HG03135 (cell line): ENCODE measurements at regions not wholly inside any gene's neighbourhood (a gene's known extent, or its start where the extent isn't known, plus 50 kb on each side); places are given as distances from the start of the nearest gene placed in this dataset.

Experiments used
- ATAC-seq: cut with Tn5 transposase; IDR thresholded peaks from one replicate; pipeline ENCODE4 v1.9.1; 2021; ENCODE audit warnings: mild to moderate bottlenecking, moderate library complexity; ENCODE audit not compliant: unreplicated experiment

DNA sequence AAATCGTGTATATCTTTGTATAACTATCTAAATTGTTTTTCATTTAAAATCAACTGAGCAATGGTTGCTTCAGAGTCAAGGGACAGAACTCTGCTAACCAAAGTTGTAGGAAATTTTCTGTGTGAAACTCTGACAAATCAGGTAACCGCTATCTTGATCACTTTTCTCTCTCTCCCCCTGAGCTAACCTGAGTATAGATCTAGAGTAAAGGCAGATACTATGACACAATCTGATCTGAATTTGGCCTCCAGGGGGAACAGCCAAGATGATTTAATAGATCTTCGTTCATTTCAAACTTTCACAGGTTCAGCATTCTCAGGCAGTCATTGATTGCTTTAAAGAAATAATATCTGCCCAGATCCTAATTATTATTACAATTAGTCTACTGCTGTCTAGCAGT lies 472.8 kb downstream of the NUF2 start:
- ATAC-seq = no peak

DNA sequence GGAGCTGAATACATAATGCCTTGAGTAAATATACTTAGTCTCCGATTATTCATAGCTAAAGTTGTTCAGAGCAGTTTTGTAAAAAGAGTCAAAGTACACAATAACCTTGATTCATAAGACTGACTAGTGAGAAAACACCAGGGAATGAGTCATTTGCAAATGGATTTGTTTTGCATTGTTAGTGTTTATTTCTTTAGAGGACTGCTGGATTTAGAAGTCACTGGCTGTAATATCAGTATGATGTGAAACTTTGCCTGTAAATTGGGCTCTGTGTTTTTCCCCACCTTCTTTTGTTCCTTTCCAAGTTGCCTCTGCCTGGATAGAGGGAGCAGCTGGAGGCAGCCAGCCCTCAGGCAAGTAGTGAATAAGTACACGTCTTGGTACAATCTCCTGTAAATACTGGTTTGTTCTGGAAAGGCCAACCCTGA lies 474.7 kb downstream of the NUF2 start:
- ATAC-seq = no peak

DNA sequence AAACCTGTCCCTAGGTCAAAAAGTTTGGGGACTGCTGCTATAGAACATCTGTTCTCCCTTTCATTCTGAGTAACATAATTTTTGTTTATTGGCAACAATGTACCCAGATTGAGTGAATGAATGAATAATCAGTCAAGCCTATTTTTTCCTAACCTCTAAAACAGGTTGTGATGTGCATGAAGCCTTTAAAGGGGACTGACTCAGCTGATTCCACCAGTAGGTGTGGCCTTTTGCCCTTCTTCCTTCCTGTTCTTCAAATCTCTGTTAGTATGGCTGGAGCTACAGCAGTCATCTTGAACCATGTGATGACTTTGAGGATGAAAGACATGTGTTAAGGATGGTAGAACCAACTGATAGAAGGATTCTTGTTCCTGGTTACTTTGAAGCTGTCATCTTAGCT lies 476.1 kb downstream of the NUF2 start:
- no peak for ATAC-seq

DNA sequence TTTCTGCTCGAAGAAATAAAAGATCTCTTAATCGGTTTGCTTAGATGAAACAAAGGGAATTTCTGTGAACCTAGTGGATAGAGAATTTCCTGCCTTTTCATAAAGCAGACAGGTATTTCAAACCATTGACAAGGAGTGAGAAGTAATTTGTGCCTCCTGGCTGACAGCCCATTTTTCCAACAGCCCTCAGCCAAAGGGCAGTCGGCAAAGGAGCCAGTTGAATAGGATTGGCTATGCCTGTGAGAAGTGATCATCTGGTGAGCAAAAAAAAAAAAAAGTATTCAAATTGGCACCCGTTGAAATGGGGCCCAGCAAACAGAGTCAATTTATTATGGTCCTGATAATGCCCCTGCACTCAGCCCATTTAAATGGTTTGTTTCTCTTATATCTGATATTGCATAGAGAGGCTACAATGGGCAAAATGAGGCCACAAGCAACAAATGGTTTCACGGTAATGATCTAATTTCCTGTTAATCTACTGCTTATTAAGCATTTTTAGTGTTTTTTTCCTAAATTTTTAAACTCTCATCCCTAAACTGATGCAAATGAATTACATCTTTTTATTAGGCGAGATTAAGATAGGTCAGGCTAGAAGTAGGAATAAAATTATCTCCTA lies 477.5 kb downstream of the NUF2 start:
- no peak for ATAC-seq

DNA sequence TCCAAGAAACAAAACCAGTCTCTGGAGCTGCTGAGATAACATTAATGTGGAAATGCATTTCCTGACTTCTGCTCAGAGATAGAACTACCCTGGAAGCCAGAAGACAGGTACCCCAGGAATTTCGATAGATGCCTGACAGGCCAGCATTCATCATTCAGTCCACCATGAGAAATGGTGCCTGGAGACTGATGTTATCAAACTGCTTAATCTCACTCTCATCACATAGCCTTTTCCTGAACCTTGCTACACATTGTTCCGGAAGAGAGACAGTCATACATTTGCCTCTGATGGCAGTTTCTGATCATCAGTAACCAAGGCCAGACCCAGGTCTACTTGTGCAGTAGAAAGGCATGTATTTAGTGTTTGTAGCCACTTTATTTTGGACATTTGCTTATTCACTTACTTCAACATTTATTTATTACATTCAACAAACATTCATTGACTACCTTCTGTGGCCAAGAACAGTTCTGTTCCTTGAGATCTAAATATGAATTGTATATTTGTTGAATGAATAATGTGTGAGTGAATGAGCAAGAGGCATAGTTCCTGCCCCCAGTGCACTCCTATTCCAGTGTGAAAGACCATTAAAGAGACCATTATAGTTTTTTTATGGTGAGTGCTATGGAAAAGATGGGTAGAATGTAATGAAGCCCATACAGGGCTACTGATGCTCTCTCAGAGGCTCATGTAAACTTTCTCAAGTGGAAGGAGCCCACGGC lies 485.7 kb downstream of the NUF2 start:
- ATAC-seq = no peak

DNA sequence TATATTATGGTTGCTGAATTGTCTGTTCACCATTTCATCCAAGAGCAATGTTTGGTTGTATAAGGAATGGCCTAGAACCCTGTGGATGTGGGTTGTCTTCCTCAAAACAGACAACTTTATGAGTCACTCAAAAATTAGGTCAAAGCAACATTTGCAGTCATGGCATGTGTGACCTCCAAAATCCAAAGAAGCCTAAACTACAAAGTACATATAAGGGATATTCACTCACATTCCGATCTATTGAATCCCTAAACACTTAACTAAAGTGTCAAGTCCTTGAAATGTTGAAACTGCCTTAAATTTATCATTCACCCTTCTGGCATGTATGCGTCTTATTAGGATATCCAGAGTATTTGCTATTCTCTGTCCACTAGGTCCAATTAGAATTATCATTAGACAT lies 491.5 kb downstream of the NUF2 start:
- ATAC-seq = no peak

DNA sequence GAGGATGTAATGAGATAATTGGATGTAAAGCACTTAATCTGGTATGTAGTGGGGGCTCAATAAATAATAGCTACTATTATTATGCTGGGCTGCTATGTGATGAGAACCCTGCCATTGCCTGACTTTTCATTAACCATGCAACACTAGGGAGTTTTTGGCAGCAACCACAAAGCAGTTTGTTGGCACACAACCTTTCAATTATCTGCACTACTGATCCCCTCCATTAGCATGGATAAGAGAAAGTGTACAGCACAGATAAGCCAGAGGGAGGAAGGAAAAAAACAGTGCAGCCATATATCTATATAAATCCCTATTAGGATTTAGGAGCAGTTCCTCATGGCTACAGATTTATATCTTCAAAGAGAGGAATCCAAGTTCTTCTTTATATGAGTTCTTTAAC lies 498.5 kb downstream of the NUF2 start:
- ATAC-seq = no peak

DNA sequence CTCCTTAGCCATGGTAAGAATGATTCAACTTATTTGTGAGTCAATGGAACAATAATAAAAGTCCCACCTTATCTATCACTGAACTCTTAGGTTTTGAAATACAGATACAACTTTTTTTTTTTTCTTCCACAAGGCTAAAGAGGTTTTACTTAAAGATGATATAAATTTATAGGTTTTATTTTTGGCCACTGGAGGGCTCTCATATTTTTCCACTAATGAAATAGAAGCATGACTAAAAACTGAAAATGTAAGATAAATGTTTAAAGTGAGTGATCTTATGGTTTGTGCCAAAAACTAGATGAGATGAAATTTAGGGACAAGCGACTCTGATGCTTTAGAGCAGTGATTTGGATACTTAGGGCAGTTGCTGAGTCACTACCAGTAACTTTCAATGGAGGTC lies 499.0 kb downstream of the NUF2 start:
- no peak for ATAC-seq

DNA sequence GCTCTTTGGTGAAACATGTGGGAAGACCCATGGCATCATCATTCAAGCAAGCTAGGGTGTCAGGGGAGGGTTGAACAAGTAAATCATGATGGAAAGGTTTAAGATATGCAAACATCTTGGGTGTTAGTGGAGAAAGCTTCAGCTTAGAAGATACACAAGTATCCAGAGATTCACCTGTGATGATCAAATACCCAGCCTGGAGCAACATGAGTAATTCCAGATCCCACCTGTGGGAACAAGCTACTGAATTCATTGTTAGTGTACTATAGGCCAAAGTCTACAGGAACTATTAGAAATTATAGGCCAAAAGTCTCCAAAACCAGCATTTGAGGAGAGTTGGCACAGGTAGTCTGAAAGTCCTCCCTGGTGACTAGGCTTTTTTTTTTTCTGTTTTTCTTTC lies 499.9 kb downstream of the NUF2 start:
- ATAC-seq = no peak

DNA sequence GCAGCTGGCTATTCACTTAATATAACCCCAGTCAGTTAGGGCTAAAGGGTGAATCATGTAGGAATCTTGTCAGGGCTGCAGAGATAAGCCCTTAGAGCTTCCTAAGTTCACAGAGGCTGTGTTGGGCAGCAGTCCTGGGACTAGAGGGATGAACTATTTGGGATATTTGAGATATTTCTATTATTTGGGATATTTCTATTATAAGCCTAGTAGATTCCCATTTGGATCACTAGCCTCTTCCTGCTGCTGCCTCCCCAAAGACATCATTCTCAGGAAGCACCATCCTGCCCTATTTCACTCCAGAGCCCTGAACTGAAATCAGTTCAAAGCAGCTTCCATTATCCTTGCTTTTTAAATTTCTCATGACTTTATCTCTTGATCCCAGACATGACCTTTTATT lies 501.3 kb downstream of the NUF2 start:
- no peak for ATAC-seq

DNA sequence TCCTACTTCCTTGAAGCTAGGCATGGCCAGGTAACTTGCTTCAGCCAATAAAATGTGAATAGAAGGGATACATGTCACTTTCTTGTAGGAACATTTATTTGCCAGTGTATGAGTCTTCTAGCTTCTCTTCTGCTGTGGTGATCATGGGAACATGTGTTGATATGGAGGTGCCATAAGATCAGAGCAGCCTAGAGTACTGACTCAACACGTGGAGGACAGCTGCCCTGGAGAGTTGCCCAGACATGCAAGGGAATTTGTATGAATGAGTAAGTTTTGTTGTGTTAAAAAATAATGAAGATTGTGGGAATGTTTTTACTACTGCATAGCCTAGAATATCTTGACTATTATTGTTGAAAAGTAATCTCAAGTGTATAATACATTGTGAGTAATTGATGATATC lies 502.3 kb downstream of the NUF2 start:
- no peak for ATAC-seq

DNA sequence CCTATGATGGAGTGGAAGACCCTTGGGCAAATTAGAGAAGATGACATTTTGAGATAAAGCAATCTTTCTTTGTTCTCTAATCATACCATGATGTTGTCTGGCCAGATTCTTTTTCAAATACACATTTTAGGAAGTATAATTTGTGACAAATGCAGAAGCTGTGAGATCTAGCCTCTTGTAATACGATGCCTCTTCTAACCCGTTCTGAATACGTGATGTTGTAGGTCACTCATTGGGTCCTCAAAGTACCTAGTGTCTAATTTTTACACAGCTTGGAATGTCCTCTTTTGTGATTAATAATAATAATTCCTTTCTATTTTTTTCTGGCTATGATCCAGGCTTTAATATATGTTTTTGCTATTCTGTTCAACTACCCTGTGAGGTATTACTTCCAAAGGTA lies 502.7 kb downstream of the NUF2 start:
- no peak for ATAC-seq

DNA sequence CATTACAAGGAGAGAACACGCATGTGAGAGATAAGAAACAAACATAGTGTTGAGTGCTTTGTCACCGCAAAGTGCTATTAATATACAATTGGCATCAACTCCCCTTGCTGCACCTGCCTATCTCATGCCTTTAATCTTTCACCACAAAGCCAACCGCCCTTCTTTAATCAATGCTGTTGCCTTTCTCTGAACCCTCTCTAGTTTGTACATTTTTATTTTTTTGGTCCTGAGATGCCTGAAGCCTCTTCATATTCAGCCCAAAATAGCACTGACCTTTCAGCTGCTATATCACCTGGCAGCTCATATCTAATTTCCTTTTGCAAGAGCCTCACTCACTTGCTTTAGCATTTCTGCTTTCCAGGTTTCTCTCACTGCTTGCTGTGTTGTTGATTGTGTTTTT lies 504.7 kb downstream of the NUF2 start:
- ATAC-seq = no peak

DNA sequence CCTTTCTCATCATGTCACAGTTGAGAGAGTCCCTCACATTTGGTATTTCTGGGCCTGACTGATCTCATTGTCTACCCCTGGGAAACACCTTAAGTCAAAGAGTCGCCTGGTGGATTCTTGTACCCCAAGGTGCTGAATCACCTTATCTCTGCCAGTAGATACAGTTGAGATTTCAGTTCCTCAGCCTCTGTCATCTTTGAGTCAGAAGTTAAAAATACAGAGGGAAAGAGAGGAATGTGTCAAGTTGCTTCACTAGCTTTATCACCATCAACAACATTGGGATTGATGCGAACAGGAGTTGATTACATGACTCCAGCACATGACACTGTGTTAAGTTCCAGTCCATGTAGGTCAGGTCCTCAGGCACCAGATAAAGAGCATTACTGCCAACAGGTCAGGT lies 513.0 kb downstream of the NUF2 start:
- ATAC-seq = no peak

DNA sequence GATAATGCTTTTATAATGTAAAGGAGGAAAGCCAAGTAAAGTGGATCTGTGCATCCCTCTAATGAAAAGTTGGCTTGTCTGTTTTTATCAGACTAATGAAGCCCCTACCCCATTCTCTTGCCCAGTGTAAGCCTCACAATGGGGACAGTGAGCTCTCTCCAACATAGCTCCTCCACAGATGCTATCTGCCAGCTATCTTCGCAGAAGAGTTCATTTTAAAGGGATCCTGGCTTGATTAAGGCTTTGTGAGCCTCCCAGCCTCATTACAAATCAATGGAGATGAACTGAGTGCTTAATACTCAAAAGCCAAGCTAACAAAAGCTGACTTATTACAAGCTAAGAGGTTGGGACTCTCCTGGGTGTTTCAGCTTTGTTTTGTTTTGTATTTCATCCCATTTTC lies 514.7 kb downstream of the NUF2 start:
- no peak for ATAC-seq

DNA sequence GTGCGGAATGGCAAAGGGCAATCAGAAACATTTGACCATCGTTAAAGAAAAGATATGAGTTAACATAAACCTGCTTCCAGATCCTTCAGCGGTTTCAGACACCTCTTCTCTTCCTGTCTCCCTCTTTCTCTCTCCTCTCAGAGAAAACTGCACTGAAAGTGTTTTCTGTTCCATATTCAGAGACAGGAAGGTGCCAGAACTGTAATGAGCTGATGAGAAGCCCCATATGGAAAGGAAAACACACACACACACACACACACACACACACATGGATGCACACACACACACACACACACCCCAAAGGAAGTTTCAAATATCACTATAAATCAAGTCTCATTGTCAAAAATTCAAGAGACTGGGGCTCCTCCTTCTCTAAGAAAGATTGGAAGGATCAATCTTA lies 515.5 kb downstream of the NUF2 start:
- no peak for ATAC-seq

DNA sequence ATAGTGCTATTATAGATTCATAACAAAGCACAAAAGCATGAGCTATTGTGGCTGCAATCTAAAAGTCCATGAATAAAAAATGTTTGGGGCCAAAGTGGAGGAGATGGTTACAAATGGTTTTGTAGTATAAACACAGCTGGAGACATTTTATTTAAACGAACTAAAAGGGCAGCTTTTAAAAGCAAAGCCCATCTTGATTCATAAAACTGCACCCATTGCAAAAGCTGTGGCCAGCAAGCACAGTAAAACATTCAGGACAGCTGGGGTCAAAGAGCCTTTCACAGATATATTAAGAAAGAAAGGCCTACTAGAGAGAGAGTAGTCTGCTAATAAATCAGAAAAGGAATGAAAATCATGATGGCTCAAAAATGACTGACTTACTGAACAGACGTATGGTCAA lies 520.8 kb downstream of the NUF2 start:
- ATAC-seq = no peak

DNA sequence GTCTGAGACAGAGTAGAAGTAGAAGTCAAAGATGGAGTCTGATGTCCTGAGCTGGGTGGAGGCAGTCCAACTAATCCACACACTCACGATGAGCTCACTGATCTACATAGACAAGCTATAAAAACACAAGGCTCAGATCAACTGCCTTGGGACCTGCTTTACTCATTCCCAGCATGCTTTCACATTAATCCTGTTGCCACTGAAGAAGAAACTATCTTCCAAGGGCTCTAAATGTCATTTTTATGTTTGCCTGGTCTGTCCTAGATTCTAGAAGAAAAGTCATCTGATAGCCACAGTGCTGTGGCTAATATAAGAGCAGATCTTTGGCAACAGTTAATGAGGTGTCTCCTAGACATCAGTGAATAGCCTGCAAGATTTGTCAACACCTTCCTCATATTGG lies 522.7 kb downstream of the NUF2 start:
- no peak for ATAC-seq

DNA sequence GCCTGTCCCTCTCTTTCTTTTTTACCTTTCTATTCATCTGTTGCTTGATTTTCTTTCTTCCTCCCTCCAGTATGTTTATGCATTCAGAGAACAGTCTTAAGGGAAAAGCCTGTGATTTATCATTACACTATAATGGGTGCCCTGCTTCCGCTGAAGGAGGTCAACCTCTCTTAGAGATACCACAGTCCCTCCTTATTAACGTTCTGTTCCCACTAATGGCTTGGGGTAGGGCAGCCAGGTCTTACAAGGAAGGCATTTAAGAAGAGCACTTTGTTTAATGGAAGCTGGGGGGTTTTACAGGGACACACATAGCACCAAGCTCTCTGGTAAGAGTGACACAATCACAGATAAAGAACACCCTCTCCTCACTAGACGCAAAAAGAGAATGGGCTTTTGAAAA lies 523.5 kb downstream of the NUF2 start:
- no peak for ATAC-seq

DNA sequence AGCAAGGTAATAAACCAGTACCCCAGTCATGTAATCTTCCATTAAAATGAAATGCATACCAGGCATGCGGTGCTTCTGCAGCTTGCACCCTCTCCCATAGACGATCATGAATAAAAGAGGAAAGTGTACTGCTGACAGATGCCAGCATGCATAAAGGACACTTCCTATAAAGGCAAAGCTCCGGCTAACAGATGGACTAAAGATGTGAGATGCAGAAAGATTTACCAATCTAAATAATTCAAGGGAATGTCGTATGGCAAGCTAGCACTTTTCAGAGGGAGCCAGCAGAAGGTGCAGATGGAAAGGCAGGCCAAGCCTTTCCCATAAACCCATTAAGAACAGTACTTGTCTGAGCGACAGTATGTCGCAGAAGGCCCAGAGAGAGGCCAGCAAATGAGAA lies 542.0 kb downstream of the NUF2 start:
- no peak for ATAC-seq

DNA sequence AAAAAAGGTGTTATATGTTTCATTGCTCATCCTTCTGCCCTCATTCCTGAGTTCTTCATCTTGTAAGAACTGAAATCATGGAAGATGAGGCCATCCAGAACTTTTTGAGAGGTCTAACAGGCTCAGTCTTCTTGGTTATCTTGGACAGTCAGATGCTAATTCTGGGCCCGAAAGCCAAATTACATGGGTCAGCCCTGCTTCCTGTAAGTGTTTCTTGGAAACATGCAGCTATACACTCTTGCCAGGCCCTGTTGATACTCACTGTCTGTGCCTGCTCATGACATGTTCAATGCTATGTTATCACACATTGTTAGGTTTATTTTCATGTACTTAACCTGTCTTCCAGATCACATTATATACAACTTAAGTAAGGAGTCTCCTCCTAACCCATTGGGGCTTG lies 542.5 kb downstream of the NUF2 start:
- ATAC-seq = no peak

DNA sequence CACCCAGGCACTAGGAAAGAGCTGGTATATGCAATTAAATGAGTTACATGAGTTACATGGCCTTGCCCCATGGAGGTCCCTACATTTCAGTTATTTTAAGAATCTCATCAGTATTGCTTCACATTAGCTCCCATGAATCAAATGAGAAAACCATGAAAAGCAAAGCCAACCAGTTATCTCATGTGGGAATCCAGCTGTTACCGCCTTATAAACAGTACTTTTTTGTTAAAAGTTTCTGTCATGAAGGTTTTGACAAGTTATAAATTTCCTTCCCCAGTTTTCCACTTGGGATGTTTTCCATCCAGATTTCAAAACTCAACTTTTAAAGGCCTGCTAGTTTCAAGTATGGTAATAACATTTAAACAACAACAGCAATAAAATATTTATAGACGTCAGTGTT lies 544.8 kb downstream of the NUF2 start:
- no peak for ATAC-seq

DNA sequence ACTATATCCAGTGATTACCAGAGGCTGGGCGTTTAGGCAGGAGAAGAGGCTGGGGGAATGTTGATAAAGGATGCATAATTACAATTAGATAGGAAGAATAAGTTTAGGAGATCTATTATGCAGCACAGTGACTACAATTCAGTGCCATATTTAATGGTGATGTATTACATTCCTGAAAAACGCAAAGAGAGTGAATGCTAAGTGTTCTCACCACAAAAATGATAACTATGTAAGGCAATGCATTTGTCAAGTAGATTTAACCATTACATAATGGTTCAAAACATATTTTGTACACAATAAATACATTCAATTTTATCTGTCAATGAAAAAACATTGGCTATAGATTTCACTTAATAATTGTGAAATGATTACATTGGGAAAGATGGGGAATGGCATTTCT lies 548.9 kb downstream of the NUF2 start:
- ATAC-seq = no peak
